Cardiac muscle cell (in vitro differentiated cells and primary cell): ENCODE measurements at regions not wholly inside any gene's neighbourhood (a gene's known extent, or its start where the extent isn't known, plus 50 kb on each side); places are given as distances from the start of the nearest gene placed in this dataset.
A peak's percentile ranks its signal among the peaks of the same experiment; 100 is the strongest.

Source experiments
- DNase-seq, 2 donors: peaks; one replicate each; pipeline versions ENCODE4 v3.0.0 to v3.0.0-alpha.2; 2010 to 2017; ENCODE audit warnings: low read depth in 1 of 2, low spot score in 1 of 2
- H3K27ac ChIP-seq: fragments of 200-600 bp; sonication (generic); 2 replicates; pipeline ENCODE4 v1.5.1; 2016
- H3K27me3 ChIP-seq: fragments of 200-600 bp; sonication (generic); 2 replicates; pipeline ENCODE4 v1.6.0; 2016; ENCODE audit warnings: control low read depth
- H3K36me3 ChIP-seq: fragments of 200-600 bp; sonication (generic); 2 replicates; pipeline ENCODE4 v1.5.1; 2016; ENCODE audit warnings: control low read depth
- H3K4me1 ChIP-seq: fragments of 200-600 bp; sonication (generic); 2 replicates; pipeline ENCODE4 v1.8.1; 2017; ENCODE audit warnings: low read depth, mild to moderate bottlenecking, mixed run types
- H3K4me3 ChIP-seq: fragments of 200-600 bp; sonication (generic); 2 replicates; pipeline ENCODE4 v1.5.1; 2016; ENCODE audit warnings: mild to moderate bottlenecking
- H3K9me3 ChIP-seq: fragments of 200-600 bp; sonication (generic); 2 replicates; pipeline ENCODE4 v1.5.1; 2017; ENCODE audit warnings: low read depth, mild to moderate bottlenecking, control low read depth
- TF ChIP-seq, protein P1 (sequence below): IDR thresholded peaks from 2 replicates; pipeline ENCODE4 v1.5.1; 2012; ENCODE audit warnings: low read depth, mild to moderate bottlenecking, low read length

DNA sequence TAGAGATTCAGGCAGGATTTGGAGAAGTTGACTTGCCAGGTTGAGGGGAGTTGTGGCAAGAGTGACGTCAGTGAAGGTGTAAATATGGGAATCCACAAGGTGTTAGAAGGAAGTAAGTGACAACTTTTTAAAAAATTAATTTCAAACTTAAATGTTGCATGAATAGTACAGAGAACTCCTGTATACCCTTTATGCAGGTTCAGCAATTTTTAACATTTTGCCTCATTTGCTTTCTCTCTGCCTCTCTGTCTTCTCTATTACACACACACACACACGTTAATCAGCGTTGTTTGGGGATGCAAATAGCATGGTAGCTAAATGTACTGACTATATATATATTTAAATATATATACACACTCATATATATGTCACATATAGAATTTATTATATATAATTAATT, 273.7 kb downstream of the SMARCA1 start:
- peak overlapping the region; percentile 58 for H3K27ac ChIP-seq
- H3K36me3 ChIP-seq = no peaks in the 10 kb centered on the region
- TF ChIP-seq, protein P1, sequence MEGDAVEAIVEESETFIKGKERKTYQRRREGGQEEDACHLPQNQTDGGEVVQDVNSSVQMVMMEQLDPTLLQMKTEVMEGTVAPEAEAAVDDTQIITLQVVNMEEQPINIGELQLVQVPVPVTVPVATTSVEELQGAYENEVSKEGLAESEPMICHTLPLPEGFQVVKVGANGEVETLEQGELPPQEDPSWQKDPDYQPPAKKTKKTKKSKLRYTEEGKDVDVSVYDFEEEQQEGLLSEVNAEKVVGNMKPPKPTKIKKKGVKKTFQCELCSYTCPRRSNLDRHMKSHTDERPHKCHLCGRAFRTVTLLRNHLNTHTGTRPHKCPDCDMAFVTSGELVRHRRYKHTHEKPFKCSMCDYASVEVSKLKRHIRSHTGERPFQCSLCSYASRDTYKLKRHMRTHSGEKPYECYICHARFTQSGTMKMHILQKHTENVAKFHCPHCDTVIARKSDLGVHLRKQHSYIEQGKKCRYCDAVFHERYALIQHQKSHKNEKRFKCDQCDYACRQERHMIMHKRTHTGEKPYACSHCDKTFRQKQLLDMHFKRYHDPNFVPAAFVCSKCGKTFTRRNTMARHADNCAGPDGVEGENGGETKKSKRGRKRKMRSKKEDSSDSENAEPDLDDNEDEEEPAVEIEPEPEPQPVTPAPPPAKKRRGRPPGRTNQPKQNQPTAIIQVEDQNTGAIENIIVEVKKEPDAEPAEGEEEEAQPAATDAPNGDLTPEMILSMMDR = no peak
- no peak for DNase-seq
- peaks cover 5% of the 10 kb centered on the region for H3K4me1 ChIP-seq
- H3K27me3 ChIP-seq = no peaks in the 10 kb centered on the region
- no peaks in the 10 kb centered on the region for H3K9me3 ChIP-seq
- H3K4me3 ChIP-seq = no peak overlapping the region

DNA sequence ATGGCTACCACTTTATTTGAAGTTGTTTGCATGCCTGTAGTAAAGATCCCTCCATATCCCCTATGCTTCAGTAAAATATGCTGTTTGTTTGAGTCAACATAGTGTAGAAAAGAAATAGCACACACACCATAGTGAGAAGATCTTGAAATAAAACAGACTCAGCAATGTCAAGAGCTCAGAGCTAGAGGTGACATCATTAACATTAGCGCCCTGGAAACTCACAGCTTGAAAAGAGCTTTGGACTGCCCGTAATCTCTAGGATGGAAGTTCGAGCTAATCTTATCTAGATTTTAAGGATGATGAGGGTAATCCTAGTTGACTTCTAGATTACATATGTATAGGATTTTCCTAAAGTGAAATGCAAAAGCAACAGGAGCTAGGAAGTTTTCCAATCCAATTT, 275.6 kb downstream of the SMARCA1 start:
- TF ChIP-seq, protein P1 = no peak
- peaks cover 5% of the 10 kb centered on the region for H3K4me1 ChIP-seq
- H3K9me3 ChIP-seq = no peaks in the 10 kb centered on the region
- H3K36me3 ChIP-seq = no peaks in the 10 kb centered on the region
- no peak overlapping the region for H3K4me3 ChIP-seq
- no peaks in the 10 kb centered on the region for H3K27me3 ChIP-seq
- DNase-seq = peak in 1 of 2 donors; percentile 63
- H3K27ac ChIP-seq = peak overlapping the region; percentile 70

DNA sequence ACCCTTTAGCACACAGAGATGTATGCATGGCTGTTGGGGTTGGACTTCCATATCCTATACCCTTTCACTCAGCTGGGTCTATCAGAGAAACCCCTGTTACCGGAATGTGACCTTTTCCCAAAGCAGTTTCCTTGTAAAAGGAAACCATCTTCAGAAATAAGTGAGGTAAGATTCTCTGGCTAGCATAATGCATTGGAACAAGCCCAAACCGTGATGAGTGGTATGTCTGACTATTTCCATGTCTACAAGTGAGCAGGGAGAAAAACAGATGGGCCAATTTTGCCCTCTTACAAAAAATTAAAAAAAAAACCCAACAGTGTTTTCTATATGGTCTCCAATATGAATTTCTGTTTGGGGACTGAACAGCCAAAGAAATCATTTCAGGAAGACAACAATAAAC, 283.9 kb downstream of the SMARCA1 start:
- peak in 1 of 2 donors; percentile 1 for DNase-seq
- no peak overlapping the region for H3K4me3 ChIP-seq
- H3K36me3 ChIP-seq = no peaks in the 10 kb centered on the region
- TF ChIP-seq, protein P1 = no peak
- H3K27ac ChIP-seq = no peak overlapping the region
- H3K9me3 ChIP-seq = no peaks in the 10 kb centered on the region
- no peaks in the 10 kb centered on the region for H3K27me3 ChIP-seq
- no peaks in the 10 kb centered on the region for H3K4me1 ChIP-seq

DNA sequence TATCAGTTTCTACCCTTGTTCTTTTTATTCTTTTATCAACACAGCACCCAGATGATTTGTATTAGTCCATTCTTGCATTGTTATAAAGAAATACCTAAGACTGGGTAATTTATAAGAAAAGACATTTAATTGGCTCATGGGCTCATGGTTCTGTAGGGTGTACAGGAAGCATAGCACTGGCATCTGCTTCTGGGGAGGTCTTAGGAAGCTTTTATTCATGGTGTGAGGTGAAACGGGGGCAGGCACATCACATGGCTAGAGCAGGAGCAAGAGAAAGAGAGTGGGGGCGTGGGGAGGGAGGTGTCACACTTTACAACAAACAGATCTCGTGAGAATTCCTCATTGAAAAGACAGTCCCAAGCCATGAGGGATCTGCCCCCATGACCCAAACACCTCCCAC, 285.3 kb downstream of the SMARCA1 start:
- TF ChIP-seq, protein P1 = no peak
- Histone ChIP-seq H3K27me3 (no peaks in the 10 kb centered on the region), H3K4me3 (no peak overlapping the region), H3K36me3 (no peaks in the 10 kb centered on the region), H3K4me1 (no peaks in the 10 kb centered on the region), H3K9me3 (no peaks in the 10 kb centered on the region), H3K27ac (no peak overlapping the region)
- no peak for DNase-seq

DNA sequence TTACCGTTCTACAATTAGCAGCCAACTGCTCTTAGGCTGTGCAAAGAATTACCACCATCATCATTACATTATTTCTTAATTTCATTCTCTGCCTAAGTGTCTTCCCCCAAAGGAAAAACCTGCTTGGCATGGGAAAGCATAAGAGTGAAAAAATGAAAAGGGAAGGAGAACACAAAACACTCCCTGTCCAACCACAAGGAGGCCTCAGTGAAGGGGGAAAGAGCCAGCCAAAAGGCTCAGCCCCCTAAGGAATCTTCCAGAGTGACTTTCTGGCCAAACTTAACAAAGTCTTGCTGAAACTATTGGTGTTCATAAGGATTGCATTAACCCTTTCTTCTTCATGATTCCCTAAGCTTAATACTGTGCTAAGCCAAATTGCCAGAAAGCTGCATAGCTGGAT, 287.4 kb downstream of the SMARCA1 start:
- Histone ChIP-seq H3K4me1 (peaks cover 7% of the 10 kb centered on the region), H3K36me3 (no peaks in the 10 kb centered on the region), H3K27ac (no peak overlapping the region), H3K27me3 (no peaks in the 10 kb centered on the region), H3K4me3 (no peak overlapping the region), H3K9me3 (no peaks in the 10 kb centered on the region)
- TF ChIP-seq, protein P1 = no peak
- DNase-seq = no peak

DNA sequence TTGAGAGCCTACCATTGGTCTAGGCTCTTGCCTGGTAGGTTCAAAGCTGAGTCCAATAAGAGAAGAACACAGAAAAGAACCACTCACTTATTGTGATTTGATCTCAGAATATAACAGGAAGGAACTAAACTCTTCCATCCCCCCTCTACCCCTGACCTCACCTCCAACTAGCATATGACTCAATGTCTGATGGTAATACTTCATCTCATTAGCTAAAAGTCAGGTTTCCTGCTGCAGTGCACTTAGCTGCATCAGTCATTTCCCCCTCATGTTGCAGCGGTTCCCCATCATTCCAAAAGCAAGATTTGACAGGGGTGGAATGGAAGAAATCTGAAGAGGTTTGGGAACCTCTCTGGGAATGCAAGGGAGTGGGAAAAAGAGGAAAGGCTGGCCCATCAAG, 289.5 kb downstream of the SMARCA1 start:
- Histone ChIP-seq H3K9me3 (no peaks in the 10 kb centered on the region), H3K27ac (no peak overlapping the region), H3K4me1 (peaks cover 21% of the 10 kb centered on the region), H3K4me3 (no peak overlapping the region), H3K36me3 (no peaks in the 10 kb centered on the region), H3K27me3 (no peaks in the 10 kb centered on the region)
- TF ChIP-seq, protein P1 = no peak
- no peak for DNase-seq
